ENCODE measurements at regions not wholly inside any gene's neighbourhood (a gene's known extent, or its start where the extent isn't known, plus 50 kb on each side); places are given as distances from the start of the nearest gene placed in this dataset.

DNA sequence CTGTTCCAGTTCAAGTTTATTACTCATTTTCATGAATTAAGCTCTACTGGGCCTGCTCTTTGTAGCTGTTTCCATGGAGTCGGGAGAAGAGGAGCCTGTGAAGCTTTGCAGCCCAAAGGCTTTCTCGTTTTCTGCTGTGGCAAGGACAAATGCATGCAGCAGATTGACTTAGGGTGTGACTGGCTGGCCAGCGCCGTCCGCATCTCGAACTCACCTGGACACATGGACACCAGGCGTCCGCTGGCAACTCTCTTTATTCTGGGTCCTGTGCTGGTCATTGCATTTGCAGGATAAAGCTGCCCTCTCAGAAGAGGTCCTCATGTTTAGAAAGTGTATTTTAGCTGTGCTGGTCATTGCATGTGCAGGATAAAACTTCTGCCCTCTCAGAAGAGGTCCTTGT is 350.4 kb downstream of the TMEM121 start:
- TF ChIP-seq, protein P1, sequence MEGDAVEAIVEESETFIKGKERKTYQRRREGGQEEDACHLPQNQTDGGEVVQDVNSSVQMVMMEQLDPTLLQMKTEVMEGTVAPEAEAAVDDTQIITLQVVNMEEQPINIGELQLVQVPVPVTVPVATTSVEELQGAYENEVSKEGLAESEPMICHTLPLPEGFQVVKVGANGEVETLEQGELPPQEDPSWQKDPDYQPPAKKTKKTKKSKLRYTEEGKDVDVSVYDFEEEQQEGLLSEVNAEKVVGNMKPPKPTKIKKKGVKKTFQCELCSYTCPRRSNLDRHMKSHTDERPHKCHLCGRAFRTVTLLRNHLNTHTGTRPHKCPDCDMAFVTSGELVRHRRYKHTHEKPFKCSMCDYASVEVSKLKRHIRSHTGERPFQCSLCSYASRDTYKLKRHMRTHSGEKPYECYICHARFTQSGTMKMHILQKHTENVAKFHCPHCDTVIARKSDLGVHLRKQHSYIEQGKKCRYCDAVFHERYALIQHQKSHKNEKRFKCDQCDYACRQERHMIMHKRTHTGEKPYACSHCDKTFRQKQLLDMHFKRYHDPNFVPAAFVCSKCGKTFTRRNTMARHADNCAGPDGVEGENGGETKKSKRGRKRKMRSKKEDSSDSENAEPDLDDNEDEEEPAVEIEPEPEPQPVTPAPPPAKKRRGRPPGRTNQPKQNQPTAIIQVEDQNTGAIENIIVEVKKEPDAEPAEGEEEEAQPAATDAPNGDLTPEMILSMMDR (IDR thresholded peaks at IDR 0.05; ENCODE audit: insufficient read depth, low read length): no peak
- TF ChIP-seq SPI1 (IDR thresholded peaks at IDR 0.05; ENCODE audit: borderline replicate concordance, low read depth) (no peak), GABPA (IDR thresholded peaks at IDR 0.05; ENCODE audit: low read depth) (no peak)
- TF ChIP-seq, protein P2, sequence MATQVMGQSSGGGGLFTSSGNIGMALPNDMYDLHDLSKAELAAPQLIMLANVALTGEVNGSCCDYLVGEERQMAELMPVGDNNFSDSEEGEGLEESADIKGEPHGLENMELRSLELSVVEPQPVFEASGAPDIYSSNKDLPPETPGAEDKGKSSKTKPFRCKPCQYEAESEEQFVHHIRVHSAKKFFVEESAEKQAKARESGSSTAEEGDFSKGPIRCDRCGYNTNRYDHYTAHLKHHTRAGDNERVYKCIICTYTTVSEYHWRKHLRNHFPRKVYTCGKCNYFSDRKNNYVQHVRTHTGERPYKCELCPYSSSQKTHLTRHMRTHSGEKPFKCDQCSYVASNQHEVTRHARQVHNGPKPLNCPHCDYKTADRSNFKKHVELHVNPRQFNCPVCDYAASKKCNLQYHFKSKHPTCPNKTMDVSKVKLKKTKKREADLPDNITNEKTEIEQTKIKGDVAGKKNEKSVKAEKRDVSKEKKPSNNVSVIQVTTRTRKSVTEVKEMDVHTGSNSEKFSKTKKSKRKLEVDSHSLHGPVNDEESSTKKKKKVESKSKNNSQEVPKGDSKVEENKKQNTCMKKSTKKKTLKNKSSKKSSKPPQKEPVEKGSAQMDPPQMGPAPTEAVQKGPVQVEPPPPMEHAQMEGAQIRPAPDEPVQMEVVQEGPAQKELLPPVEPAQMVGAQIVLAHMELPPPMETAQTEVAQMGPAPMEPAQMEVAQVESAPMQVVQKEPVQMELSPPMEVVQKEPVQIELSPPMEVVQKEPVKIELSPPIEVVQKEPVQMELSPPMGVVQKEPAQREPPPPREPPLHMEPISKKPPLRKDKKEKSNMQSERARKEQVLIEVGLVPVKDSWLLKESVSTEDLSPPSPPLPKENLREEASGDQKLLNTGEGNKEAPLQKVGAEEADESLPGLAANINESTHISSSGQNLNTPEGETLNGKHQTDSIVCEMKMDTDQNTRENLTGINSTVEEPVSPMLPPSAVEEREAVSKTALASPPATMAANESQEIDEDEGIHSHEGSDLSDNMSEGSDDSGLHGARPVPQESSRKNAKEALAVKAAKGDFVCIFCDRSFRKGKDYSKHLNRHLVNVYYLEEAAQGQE (IDR thresholded peaks at IDR 0.05; ENCODE audit: insufficient replicate concordance, low read depth): no peak
- Histone ChIP-seq H3K4me3 (replicated peaks; ENCODE audit: insufficient read depth, low read length) (no peak overlapping the region), H3K27me3 (ENCODE audit: insufficient read depth, poor library complexity, severe bottlenecking) (no peaks in the 10 kb centered on the region), H3K27ac (replicated peaks) (no peak overlapping the region)
- DNase-seq (ENCODE audit: low read depth in 1 of 2, low spot score in 1 of 2): no peak

DNA sequence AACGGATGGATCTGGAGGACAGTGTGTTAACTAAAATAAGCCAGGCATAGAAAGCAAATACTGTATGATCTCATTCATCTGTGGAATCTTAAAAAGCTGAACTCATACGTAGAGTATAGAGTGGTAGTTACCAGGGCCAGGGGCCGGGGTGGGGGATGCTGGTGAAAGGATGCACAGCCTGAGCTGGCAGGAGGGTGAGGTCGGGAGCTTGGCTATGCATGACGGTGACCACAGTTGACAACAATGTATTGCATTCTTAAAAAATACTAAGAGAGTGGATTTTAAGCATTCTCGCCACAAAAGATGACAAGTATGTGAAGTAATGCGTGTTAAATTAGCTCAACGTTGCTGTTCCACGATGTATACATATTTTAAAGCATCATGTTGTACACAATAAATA is 351.3 kb downstream of the TMEM121 start:
- no peak for DNase-seq (ENCODE audit: low read depth in 1 of 2, low spot score in 1 of 2)
- Histone ChIP-seq H3K27me3 (ENCODE audit: insufficient read depth, poor library complexity, severe bottlenecking) (no peaks in the 10 kb centered on the region), H3K27ac (replicated peaks) (no peak overlapping the region), H3K4me3 (replicated peaks; ENCODE audit: insufficient read depth, low read length) (no peak overlapping the region)
- TF ChIP-seq, protein P2 (IDR thresholded peaks at IDR 0.05; ENCODE audit: insufficient replicate concordance, low read depth): no peak
- TF ChIP-seq GABPA (IDR thresholded peaks at IDR 0.05; ENCODE audit: low read depth) (no peak), POLR2AphosphoS5 (IDR thresholded peaks at IDR 0.05; ENCODE audit: low read depth) (no peak), SPI1 (IDR thresholded peaks at IDR 0.05; ENCODE audit: borderline replicate concordance, low read depth) (no peak)
- TF ChIP-seq, protein P1 (IDR thresholded peaks at IDR 0.05; ENCODE audit: insufficient read depth, low read length): no peak

DNA sequence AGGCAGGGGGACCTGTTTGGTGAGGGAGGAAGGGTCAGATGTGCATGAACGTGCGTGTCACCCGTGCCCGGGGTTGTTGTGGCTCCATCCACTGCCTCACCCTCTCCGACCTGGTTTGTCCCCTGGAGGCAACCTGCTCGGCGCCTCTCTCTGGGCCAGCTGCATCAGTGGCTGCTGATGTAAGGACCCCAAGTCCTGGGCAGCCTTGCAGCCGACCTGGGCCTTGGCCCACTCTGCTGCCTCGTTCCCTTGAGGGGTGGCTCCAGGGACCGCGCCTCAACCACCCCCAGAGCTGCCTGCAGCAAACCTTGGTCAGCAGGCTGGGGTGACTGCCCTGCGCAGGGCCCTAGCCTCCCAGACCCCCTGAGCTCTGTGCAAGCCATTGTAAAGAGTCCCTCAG is 351.7 kb downstream of the TMEM121 start:
- Histone ChIP-seq H3K27ac (replicated peaks) (no peak overlapping the region), H3K4me3 (replicated peaks; ENCODE audit: insufficient read depth, low read length) (no peak overlapping the region), H3K27me3 (ENCODE audit: insufficient read depth, poor library complexity, severe bottlenecking) (no peaks in the 10 kb centered on the region)
- DNase-seq (ENCODE audit: low read depth in 1 of 2, low spot score in 1 of 2): no peak
- TF ChIP-seq SPI1 (IDR thresholded peaks at IDR 0.05; ENCODE audit: borderline replicate concordance, low read depth) (no peak), POLR2AphosphoS5 (IDR thresholded peaks at IDR 0.05; ENCODE audit: low read depth) (no peak), GABPA (IDR thresholded peaks at IDR 0.05; ENCODE audit: low read depth) (no peak)
- TF ChIP-seq, protein P2 (IDR thresholded peaks at IDR 0.05; ENCODE audit: insufficient replicate concordance, low read depth): no peak
- TF ChIP-seq, protein P1 (IDR thresholded peaks at IDR 0.05; ENCODE audit: insufficient read depth, low read length): no peak
